KMS-11 (cell line): ENCODE measurements at regions not wholly inside any gene's neighbourhood (a gene's known extent, or its start where the extent isn't known, plus 50 kb on each side); places are given as distances from the start of the nearest gene placed in this dataset.

Experiments used
- H2AFZ ChIP-seq: fragments of 200-600 bp; sonication (generic); 2 replicates; pipeline ENCODE4 v1.6.1; 2016; ENCODE audit warnings: antibody characterized with exemption, mixed run types, low read depth
- H3K27ac ChIP-seq: fragments of 200-600 bp; sonication (generic); 2 replicates; pipeline ENCODE4 v1.6.1; 2016; ENCODE audit warnings: mild to moderate bottlenecking, mixed run types
- H3K27me3 ChIP-seq: fragments of 200-600 bp; sonication (generic); 2 replicates; pipeline ENCODE4 v1.6.1; 2017; ENCODE audit warnings: mild to moderate bottlenecking, low read depth, mixed run types, moderate library complexity; ENCODE audit not compliant: insufficient read depth
- H3K36me3 ChIP-seq: fragments of 200-600 bp; sonication (generic); 2 replicates; pipeline ENCODE4 v1.6.1; 2017; ENCODE audit warnings: mild to moderate bottlenecking, mixed run types; ENCODE audit not compliant: insufficient read depth
- H3K4me1 ChIP-seq: fragments of 200-600 bp; sonication (generic); 2 replicates; pipeline ENCODE4 v1.6.1; 2016; ENCODE audit warnings: mild to moderate bottlenecking, low read depth, mixed run types; ENCODE audit not compliant: poor library complexity, severe bottlenecking
- H3K4me2 ChIP-seq: fragments of 200-600 bp; sonication (generic); 2 replicates; pipeline ENCODE4 v1.7.0; 2016; ENCODE audit warnings: mild to moderate bottlenecking, mixed run types
- H3K4me3 ChIP-seq: fragments of 200-600 bp; sonication (generic); IDR thresholded peaks from 2 replicates; pipeline ENCODE4 v1.6.1; 2017; ENCODE audit warnings: low read depth, low read length, mixed read lengths; ENCODE audit not compliant: insufficient read depth
- H3K79me2 ChIP-seq: fragments of 200-600 bp; sonication (generic); 2 replicates; pipeline ENCODE4 v1.6.1; 2016; ENCODE audit warnings: low read depth, mixed run types; ENCODE audit not compliant: insufficient read depth
- H3K9ac ChIP-seq: fragments of 200-600 bp; sonication (generic); 2 replicates; pipeline ENCODE4 v1.6.1; 2016; ENCODE audit warnings: mild to moderate bottlenecking, mixed run types
- H4K20me1 ChIP-seq: fragments of 200-600 bp; sonication (generic); 2 replicates; pipeline ENCODE4 v1.6.1; 2016; ENCODE audit warnings: mild to moderate bottlenecking, mixed run types; ENCODE audit not compliant: insufficient read depth
- CTCF ChIP-seq: fragments of 200-600 bp; sonication (generic); conservative IDR thresholded peaks from 2 replicates; pipeline ENCODE4 v1.6.1; 2017; ENCODE audit warnings: low read depth, mild to moderate bottlenecking, antibody characterized with exemption, low read length, moderate library complexity, mixed read lengths

- Histone ChIP-seq H3K27me3 (no peaks in the 10 kb centered on the region), H3K79me2 (no peaks in the 10 kb centered on the region), H3K4me1 (no peaks in the 10 kb centered on the region), H3K27ac (no peak overlapping the region), H3K4me3 (no peak overlapping the region), H2AFZ (no peak overlapping the region), H3K36me3 (no peaks in the 10 kb centered on the region), H3K4me2 (no peak overlapping the region), H3K9ac (no peak overlapping the region), H4K20me1 (no peaks in the 10 kb centered on the region)
- TF ChIP-seq CTCF, result no peak
Measured at GRCh38 chr20:22307409-22307808, 277.0 kb downstream of the FOXA2 start.

GRCh38 chr20:22305381-22305780 is 279.0 kb downstream of the FOXA2 start:
- no peaks in the 10 kb centered on the region for H3K4me1 ChIP-seq
- H4K20me1 ChIP-seq, result no peaks in the 10 kb centered on the region
- H3K79me2 ChIP-seq, result no peaks in the 10 kb centered on the region
- no peak overlapping the region for H3K9ac ChIP-seq
- no peaks in the 10 kb centered on the region for H3K36me3 ChIP-seq
- no peak for TF ChIP-seq CTCF
- no peaks in the 10 kb centered on the region for H3K27me3 ChIP-seq
- no peak overlapping the region for H3K4me3 ChIP-seq
- no peak overlapping the region for H2AFZ ChIP-seq
- H3K4me2 ChIP-seq, result no peak overlapping the region
- H3K27ac ChIP-seq, result no peak overlapping the region

- no peaks in the 10 kb centered on the region for H3K79me2 ChIP-seq
- H2AFZ ChIP-seq, result no peak overlapping the region
- H3K27ac ChIP-seq, result no peak overlapping the region
- no peaks in the 10 kb centered on the region for H4K20me1 ChIP-seq
- no peak overlapping the region for H3K9ac ChIP-seq
- no peak overlapping the region for H3K4me3 ChIP-seq
- H3K4me2 ChIP-seq, result no peak overlapping the region
- no peaks in the 10 kb centered on the region for H3K4me1 ChIP-seq
- TF ChIP-seq CTCF, result no peak
- H3K36me3 ChIP-seq, result no peaks in the 10 kb centered on the region
- H3K27me3 ChIP-seq, result no peaks in the 10 kb centered on the region
Measured at GRCh38 chr20:22303523-22303922, 280.8 kb downstream of the FOXA2 start.

DNA sequence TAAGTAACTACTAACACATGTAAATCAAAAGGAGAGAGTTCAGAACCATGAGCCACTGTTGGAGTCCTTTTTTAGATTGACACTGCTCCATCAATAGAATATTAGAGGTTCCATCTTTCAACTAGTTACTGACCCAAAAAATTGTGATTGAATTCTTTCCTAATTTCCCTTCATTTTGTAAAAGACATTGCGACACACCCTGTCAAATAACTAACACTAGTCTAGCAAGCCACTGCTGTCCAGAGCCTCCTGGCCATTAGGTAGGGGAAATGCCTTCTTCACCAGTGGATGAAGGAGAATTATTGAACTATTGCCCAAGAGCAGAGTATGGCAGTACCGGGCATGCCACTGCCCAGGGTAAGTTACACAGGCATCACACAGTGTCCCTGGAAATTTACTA is 282.3 kb downstream of the FOXA2 start:
- H3K27ac ChIP-seq, result no peak overlapping the region
- H4K20me1 ChIP-seq, result no peaks in the 10 kb centered on the region
- H3K27me3 ChIP-seq, result no peaks in the 10 kb centered on the region
- H3K4me1 ChIP-seq, result no peaks in the 10 kb centered on the region
- H3K9ac ChIP-seq, result no peak overlapping the region
- H2AFZ ChIP-seq, result no peak overlapping the region
- no peaks in the 10 kb centered on the region for H3K79me2 ChIP-seq
- no peak overlapping the region for H3K4me2 ChIP-seq
- H3K4me3 ChIP-seq, result no peak overlapping the region
- TF ChIP-seq CTCF, result no peak
- no peaks in the 10 kb centered on the region for H3K36me3 ChIP-seq

- TF ChIP-seq CTCF, result no peak
- no peaks in the 10 kb centered on the region for H3K36me3 ChIP-seq
Measured at GRCh38 chr20:22293886-22294285, 290.5 kb downstream of the FOXA2 start.

More at GRCh38 chr20:22293886-22294285, 290.5 kb downstream of the FOXA2 start:
- Histone ChIP-seq H4K20me1 (no peaks in the 10 kb centered on the region), H3K9ac (no peak overlapping the region), H3K27me3 (no peaks in the 10 kb centered on the region), H3K4me1 (no peaks in the 10 kb centered on the region), H2AFZ (no peak overlapping the region), H3K4me3 (no peak overlapping the region), H3K4me2 (no peak overlapping the region), H3K79me2 (no peaks in the 10 kb centered on the region), H3K27ac (no peak overlapping the region)
